Activated CD4-positive, alpha-beta T cell treated with anti-CD3 and anti-CD28 coated beads, Interleukin-2, amount 10 ng/mL, durations not matched to agents 7 days and 5 days (primary cell): ENCODE measurements at regions not wholly inside any gene's neighbourhood (a gene's known extent, or its start where the extent isn't known, plus 50 kb on each side); places are given as distances from the start of the nearest gene placed in this dataset.

Experiments used
- CTCF ChIA-PET: fragments of 350-600 bp; sonication (Branson Sonifier 250); formaldehyde crosslinking; loops from one replicate; lab custom pipeline; 2021; ENCODE audit warnings: antibody characterized with exemption; lab: Charles Lee
- POLR2A ChIA-PET: fragments of 350-600 bp; sonication (Branson Sonifier 250); formaldehyde crosslinking; loops from one replicate; lab custom pipeline; 2021; ENCODE audit warnings: antibody characterized with exemption; lab: Charles Lee
- DNase-seq: peaks from one replicate; pipeline ENCODE4 v3.0.0-alpha.2; 2020
- H3K27ac Mint-ChIP-seq: one replicate; pipeline ENCODE4 v1.8.0; 2021; ENCODE audit warnings: mild to moderate bottlenecking, moderate library complexity, mixed read lengths
- H3K27me3 Mint-ChIP-seq: one replicate; pipeline ENCODE4 v1.8.0; 2021; ENCODE audit warnings: mixed read lengths
- H3K36me3 Mint-ChIP-seq: one replicate; pipeline ENCODE4 v1.8.0; 2021; ENCODE audit warnings: low read depth, mixed read lengths
- H3K4me1 Mint-ChIP-seq: one replicate; pipeline ENCODE4 v1.8.0; 2021; ENCODE audit warnings: mixed read lengths
- H3K4me3 Mint-ChIP-seq: one replicate; pipeline ENCODE4 v1.8.0; 2021; ENCODE audit warnings: mild to moderate bottlenecking, moderate library complexity, mixed read lengths
- H3K9me3 Mint-ChIP-seq: one replicate; pipeline ENCODE4 v1.8.0; 2021; ENCODE audit warnings: mixed read lengths

DNA sequence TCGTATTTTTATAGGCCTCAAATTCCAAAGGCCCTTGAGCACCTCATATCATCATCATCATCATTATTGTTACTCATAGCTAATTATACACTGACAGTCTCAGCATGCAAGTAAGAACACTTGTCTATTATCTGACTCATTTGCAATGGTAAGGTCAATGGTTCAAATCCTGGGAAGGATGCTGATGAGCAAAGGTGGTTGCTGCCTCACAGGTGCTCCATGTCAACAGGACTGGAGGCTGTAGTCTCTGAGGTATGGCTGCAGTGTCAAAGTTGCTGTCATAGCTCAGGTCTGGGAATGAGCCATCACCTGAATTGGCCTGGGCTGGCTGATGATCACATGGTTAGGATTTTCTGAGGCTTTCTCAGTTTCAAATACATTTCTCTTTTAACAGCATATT, 379.3 kb downstream of the BCL11A start:
- Mint-ChIP-seq H3K4me3 (no peak overlapping the region), H3K27me3 (no peaks in the 10 kb centered on the region), H3K9me3 (no peaks in the 10 kb centered on the region), H3K36me3 (no peaks in the 10 kb centered on the region), H3K4me1 (no peaks in the 10 kb centered on the region), H3K27ac (no peak overlapping the region)
- CTCF ChIA-PET: interaction anchor here (0.5 kb wide), 1 partner anchor 230 kb away, joined by 5 read pairs; no protein-coding TSS in a partner anchor
- DNase-seq: no peak
- POLR2A ChIA-PET: no interaction called here

DNA sequence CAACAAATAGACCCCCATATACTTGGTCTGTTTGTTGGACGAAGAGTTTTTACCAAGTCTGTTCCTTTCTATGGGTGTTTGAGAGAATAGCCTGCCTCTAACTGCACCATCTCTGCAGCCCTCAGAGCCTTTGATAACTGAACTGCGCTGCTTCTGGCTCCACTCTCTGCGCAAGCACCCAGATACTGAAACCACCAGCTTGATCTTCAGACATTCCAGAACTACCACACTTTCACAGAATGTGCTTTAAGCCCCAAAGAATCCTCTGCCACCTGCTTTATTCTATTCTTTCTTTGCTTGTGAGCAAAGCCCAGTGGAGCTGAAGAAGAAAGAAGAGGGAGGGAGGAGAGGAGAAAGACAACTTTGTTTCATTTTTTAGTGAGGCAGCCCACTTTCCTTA, 380.7 kb downstream of the BCL11A start:
- ChIA-PET CTCF (no interaction called here), POLR2A (no interaction called here)
- Mint-ChIP-seq H3K4me3 (no peak overlapping the region), H3K9me3 (no peaks in the 10 kb centered on the region), H3K4me1 (no peaks in the 10 kb centered on the region), H3K27me3 (no peaks in the 10 kb centered on the region), H3K27ac (no peak overlapping the region), H3K36me3 (no peaks in the 10 kb centered on the region)
- DNase-seq: no peak

DNA sequence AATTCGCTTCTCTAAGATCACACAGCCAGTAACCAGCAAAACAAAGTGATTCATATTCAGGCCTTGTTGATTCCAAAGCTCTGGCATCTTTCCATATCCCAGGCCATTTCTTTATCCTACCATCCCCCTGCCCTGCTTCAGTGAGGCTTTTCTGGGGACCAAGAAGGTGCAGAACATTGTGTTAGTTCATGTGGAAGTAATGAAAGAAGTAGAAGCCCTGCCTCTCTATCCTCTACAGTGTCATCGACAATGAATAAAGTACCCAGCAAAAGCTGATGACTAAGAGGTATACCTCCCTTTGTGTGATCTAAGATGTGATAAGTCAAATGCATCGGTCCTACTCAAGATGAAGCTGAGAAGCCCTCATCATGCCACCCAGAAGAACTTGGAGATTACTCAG, 383.2 kb downstream of the BCL11A start:
- Mint-ChIP-seq H3K36me3 (no peaks in the 10 kb centered on the region), H3K9me3 (no peaks in the 10 kb centered on the region), H3K27ac (no peak overlapping the region), H3K4me3 (no peak overlapping the region), H3K4me1 (no peaks in the 10 kb centered on the region), H3K27me3 (no peaks in the 10 kb centered on the region)
- DNase-seq: no peak
- ChIA-PET CTCF (no interaction called here), POLR2A (no interaction called here)

DNA sequence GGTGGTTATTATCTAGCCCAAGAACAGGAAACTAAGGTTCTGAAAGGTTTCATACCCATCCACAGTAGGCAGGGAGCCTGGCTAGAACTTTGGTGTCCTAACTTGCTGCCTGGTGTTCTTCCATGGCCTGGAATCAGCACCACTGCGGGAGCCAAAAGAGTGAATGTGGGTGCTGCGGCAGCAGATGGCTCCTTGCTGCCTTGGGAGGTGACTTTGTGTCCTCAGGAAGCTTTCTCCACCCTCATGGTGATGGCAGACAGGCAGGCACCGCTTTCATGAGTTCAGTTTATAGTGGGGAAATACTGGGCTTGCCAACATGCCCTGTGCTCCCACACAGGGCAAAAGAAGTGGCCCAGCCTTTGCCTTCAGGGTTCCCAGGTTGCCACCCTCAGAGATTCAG, 385.2 kb downstream of the BCL11A start:
- no peak overlapping the region for H3K27ac Mint-ChIP-seq
- POLR2A ChIA-PET: no interaction called here
- CTCF ChIA-PET: no interaction called here
- no peaks in the 10 kb centered on the region for H3K27me3 Mint-ChIP-seq
- H3K36me3 Mint-ChIP-seq: no peaks in the 10 kb centered on the region
- H3K4me3 Mint-ChIP-seq: no peak overlapping the region
- H3K9me3 Mint-ChIP-seq: no peaks in the 10 kb centered on the region
- no peaks in the 10 kb centered on the region for H3K4me1 Mint-ChIP-seq
- DNase-seq: no peak

DNA sequence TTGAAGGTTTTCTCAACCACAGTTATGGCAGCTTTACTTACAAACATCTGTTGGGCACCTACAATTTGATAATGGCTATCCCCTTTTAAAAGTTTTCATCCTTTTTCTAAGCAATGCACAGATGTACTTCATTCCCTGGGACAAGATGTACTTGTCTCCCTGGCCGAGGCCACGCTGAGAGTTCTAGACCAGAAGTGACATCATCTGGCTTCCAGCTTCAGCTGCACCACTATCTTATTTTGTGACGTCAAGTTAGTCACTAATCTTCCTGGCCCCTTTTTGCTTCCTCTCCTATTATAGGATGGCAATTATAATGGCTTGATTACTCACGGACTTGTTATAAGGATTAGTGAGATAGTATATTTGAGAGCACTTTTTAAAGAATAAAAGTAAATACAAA, 386.4 kb downstream of the BCL11A start:
- Mint-ChIP-seq H3K9me3 (no peaks in the 10 kb centered on the region), H3K36me3 (no peaks in the 10 kb centered on the region), H3K27me3 (no peaks in the 10 kb centered on the region), H3K27ac (no peak overlapping the region), H3K4me1 (no peaks in the 10 kb centered on the region), H3K4me3 (no peak overlapping the region)
- no peak for DNase-seq
- CTCF ChIA-PET: no interaction called here
- POLR2A ChIA-PET: no interaction called here

DNA sequence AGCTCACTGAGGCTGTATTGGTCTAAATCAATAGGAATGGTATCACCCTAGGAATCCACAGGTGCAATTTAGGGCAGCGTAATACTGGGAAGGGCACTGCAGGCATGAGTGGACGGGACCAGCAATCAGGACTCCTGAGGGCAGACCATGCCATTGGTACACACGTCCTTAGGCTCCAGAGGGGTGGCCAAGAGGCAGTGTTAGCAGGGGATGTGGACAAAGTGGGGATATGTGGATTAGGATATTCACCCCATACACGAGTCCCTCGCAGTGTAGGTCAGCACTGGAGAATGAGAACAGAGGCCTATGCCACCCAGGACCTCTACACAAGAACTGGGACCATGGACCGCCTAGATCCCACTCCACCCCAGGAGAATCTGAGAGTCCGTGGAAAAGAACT, 389.8 kb downstream of the BCL11A start:
- Mint-ChIP-seq H3K4me1 (no peaks in the 10 kb centered on the region), H3K27me3 (no peaks in the 10 kb centered on the region), H3K36me3 (no peaks in the 10 kb centered on the region), H3K9me3 (no peaks in the 10 kb centered on the region), H3K4me3 (no peak overlapping the region), H3K27ac (no peak overlapping the region)
- no peak for DNase-seq
- ChIA-PET POLR2A (no interaction called here), CTCF (interaction anchor here (0.6 kb wide), 1 partner anchor 1961 kb away, joined by 3 read pairs; no protein-coding TSS in a partner anchor)

DNA sequence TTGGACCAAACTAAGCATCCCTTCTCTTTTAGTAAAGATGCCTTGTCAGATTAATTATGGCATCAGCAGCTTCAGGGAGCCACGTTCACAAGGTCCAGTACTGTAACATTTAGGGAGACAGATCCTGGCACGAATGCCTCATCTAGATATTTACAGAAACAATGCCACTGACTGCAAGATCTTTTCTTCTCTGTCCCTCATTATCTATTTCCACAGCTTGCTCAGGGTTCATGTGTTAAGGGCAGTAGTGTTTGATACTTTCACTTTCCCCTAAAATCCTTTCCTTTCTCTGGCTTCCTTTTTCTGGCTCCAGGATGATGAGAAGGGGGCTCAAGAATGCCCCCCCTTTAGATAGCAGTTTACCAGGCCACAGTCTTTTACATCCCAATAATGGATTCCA, 393.9 kb downstream of the BCL11A start:
- H3K27ac Mint-ChIP-seq: no peak overlapping the region
- DNase-seq: no peak
- H3K4me3 Mint-ChIP-seq: no peak overlapping the region
- H3K9me3 Mint-ChIP-seq: no peaks in the 10 kb centered on the region
- H3K4me1 Mint-ChIP-seq: no peaks in the 10 kb centered on the region
- ChIA-PET POLR2A (no interaction called here), CTCF (no interaction called here)
- H3K27me3 Mint-ChIP-seq: no peaks in the 10 kb centered on the region
- no peaks in the 10 kb centered on the region for H3K36me3 Mint-ChIP-seq

DNA sequence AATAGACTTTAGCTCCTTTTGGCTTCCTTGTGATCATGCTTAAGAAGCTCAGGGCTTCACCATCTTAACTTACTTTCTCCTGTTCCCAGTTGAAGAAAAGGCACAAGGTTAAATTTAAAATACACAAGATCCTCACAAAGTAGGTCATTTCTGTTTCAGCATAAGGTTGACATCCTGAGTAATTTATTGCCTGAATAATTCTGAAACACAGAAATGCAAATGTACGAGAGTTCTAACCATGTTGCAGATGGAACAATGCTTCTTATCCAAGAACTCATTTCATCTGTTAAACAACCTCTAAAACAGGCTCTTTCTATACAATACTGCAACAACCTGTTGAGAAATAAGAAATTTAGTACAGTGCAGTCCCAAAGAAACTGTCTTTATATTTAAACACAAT, 395.2 kb downstream of the BCL11A start:
- no peaks in the 10 kb centered on the region for H3K4me1 Mint-ChIP-seq
- no peaks in the 10 kb centered on the region for H3K36me3 Mint-ChIP-seq
- CTCF ChIA-PET: no interaction called here
- no peak for DNase-seq
- no peaks in the 10 kb centered on the region for H3K9me3 Mint-ChIP-seq
- POLR2A ChIA-PET: no interaction called here
- no peak overlapping the region for H3K4me3 Mint-ChIP-seq
- H3K27ac Mint-ChIP-seq: no peak overlapping the region
- H3K27me3 Mint-ChIP-seq: peaks cover 8% of the 10 kb centered on the region

DNA sequence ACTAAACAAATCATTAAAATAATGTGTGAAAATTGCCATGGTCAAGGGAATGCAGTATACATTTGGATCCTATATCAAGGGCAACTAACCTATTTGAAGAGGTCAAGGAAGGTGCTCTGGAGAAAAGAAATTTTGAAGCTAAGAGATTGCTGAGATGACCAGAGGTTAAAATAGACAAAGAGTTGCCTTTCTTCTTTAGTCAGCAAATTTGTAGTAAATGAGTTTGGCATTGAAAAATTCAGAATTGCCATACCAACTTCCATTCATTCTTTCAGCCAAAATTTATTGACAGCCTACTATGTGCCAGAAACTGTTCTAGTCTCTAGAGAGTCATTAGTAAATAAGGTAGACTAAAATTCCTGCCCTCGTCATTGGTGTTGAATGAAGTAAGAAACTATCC, 396.2 kb downstream of the BCL11A start:
- H3K9me3 Mint-ChIP-seq: no peaks in the 10 kb centered on the region
- no peak for DNase-seq
- H3K36me3 Mint-ChIP-seq: no peaks in the 10 kb centered on the region
- CTCF ChIA-PET: no interaction called here
- H3K4me1 Mint-ChIP-seq: no peaks in the 10 kb centered on the region
- H3K4me3 Mint-ChIP-seq: no peak overlapping the region
- no peak overlapping the region for H3K27ac Mint-ChIP-seq
- peaks cover 9% of the 10 kb centered on the region for H3K27me3 Mint-ChIP-seq
- POLR2A ChIA-PET: no interaction called here

DNA sequence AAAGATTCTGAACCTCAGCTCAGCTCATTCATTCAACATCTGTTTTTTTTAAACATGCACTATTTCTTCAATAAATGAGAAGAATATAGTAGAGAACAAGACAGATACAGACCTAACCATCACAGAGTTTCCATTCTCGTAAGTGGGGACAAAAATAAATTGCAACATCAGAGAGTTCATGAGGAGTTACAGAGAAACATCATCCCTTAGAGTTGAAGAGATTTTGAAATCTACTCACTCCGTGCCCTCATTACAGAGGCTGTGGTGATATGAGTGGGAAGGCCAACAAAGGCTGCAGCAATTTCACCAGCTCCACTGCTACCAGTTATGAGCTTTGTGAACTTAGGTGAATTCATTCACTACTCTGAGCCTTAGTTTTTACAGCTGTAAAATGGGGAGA, 399.3 kb downstream of the BCL11A start:
- POLR2A ChIA-PET: no interaction called here

DNA sequence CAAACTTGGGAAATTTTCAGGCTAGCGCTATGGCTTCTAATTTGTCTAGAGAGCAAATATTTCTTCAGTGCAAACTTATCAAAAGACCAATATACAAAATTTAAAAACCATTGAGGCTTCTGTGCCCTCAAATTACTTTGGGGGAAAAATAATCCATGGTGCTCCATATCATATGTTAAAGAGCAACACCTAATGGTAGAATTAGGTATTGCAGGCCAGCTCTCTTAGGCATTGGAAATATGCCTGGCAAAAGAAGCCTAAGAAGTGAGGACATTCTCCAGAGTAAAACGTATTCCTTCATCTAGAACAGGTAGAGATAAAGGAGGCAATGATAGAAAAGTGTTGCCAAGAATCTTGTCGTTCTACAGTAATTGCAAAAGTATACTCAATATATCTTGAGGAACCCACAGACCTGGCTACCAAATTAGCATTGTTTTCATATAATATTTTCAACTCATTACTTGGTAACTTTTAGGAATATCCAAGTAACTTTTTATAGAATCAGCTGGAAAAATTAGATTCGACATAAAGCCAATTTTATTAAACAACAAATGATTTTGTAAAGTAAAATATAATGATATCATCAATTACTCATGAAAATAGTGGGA, 401.1 kb downstream of the BCL11A start:
- H3K36me3 Mint-ChIP-seq: no peaks in the 10 kb centered on the region
- no peak overlapping the region for H3K27ac Mint-ChIP-seq
- H3K4me3 Mint-ChIP-seq: no peak overlapping the region
- H3K9me3 Mint-ChIP-seq: no peaks in the 10 kb centered on the region
- ChIA-PET CTCF (interaction anchor here (0.6 kb wide), 1 partner anchor 35 kb away, joined by 6 read pairs; no protein-coding TSS in a partner anchor), POLR2A (no interaction called here)
- peaks cover 12% of the 10 kb centered on the region for H3K4me1 Mint-ChIP-seq
- DNase-seq: peak; percentile 37
- H3K27me3 Mint-ChIP-seq: peaks cover 14% of the 10 kb centered on the region

More for the DNA sequence above, 399.3 kb downstream of the BCL11A start:
- H3K27me3 Mint-ChIP-seq: peaks cover 14% of the 10 kb centered on the region
- CTCF ChIA-PET: no interaction called here
- no peak for DNase-seq
- H3K4me1 Mint-ChIP-seq: peaks cover 6% of the 10 kb centered on the region
- no peaks in the 10 kb centered on the region for H3K9me3 Mint-ChIP-seq
- no peak overlapping the region for H3K27ac Mint-ChIP-seq
- H3K36me3 Mint-ChIP-seq: no peaks in the 10 kb centered on the region
- H3K4me3 Mint-ChIP-seq: no peak overlapping the region

DNA sequence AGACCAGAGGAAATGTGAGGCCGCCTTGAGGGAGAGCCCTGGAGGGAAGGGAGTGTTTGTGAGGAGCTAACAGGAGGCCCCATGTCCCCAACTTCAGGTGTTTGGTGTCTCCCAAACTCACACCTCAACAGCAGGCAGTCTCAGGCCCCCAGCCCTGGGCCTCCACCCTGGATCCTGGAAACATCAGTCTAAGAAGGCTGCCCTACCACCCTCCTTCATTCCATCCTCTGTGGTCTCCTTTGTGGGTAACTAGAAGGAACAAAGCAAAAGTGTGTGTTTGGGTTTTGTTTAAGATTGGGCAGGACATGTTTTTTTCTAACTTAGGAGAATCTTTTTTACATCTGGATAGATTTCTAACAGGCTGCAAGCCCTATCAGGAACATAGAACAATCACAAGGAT, 404.3 kb downstream of the BCL11A start:
- no peak for DNase-seq
- Mint-ChIP-seq H3K36me3 (no peaks in the 10 kb centered on the region), H3K27ac (no peak overlapping the region), H3K9me3 (no peaks in the 10 kb centered on the region), H3K27me3 (peaks cover 12% of the 10 kb centered on the region), H3K4me1 (peaks cover 12% of the 10 kb centered on the region), H3K4me3 (no peak overlapping the region)
- ChIA-PET CTCF (no interaction called here), POLR2A (no interaction called here)

DNA sequence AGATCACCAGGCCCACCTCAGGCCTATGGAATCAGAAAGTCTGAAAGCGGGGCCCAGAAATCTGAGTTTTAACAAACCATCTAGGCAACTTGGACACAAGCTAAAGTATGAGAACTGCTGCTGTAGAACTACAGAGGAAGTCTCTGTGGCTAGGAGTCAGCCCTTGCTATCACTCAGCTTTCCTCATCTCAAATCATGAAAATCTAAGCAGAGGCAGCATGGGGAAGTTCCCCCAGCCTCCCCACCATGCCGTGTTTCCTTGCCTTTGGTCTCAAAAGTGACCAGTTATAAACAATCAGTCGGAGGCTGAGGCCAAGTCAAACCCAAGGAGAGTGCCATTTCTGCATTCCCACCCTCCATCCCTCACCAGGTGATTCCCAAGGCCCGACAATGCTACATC, 404.7 kb downstream of the BCL11A start:
- H3K27me3 Mint-ChIP-seq: peaks cover 7% of the 10 kb centered on the region
- H3K9me3 Mint-ChIP-seq: no peaks in the 10 kb centered on the region
- H3K36me3 Mint-ChIP-seq: no peaks in the 10 kb centered on the region
- peaks cover 12% of the 10 kb centered on the region for H3K4me1 Mint-ChIP-seq
- CTCF ChIA-PET: no interaction called here
- POLR2A ChIA-PET: no interaction called here
- no peak overlapping the region for H3K27ac Mint-ChIP-seq
- no peak overlapping the region for H3K4me3 Mint-ChIP-seq
- no peak for DNase-seq

DNA sequence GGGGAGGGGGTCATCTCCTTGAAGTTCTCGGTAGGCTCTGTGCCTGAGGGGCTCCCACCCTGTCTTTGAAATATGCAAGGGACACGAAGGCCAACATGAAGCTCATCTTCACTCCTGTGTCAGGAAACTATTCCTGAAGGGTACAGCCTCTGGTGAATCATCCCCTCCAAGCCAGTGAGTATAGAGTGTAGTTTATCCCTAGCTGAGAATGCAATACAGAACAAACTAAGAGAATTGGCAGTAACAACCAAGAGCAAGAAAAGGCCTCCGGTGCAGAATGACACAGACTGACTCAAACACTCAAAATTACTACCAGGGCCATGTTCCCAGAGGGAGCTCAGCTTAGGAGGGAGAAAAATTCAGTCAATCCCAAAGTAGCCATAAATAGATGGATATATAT, 413.3 kb downstream of the BCL11A start:
- no peaks in the 10 kb centered on the region for H3K36me3 Mint-ChIP-seq
- H3K4me3 Mint-ChIP-seq: no peak overlapping the region
- no peaks in the 10 kb centered on the region for H3K27me3 Mint-ChIP-seq
- no peak for DNase-seq
- ChIA-PET POLR2A (no interaction called here), CTCF (no interaction called here)
- H3K9me3 Mint-ChIP-seq: no peaks in the 10 kb centered on the region
- H3K27ac Mint-ChIP-seq: no peak overlapping the region
- no peaks in the 10 kb centered on the region for H3K4me1 Mint-ChIP-seq
